Tibial artery (tissue), 4 donors: ENCODE measurements at regions not wholly inside any gene's neighbourhood (a gene's known extent, or its start where the extent isn't known, plus 50 kb on each side); places are given as distances from the start of the nearest gene placed in this dataset.

ENCODE experiments used
- DNase-seq, 2 donors: peaks; one replicate each; pipeline ENCODE4 v3.0.0-alpha.2; 2019
- H3K27ac ChIP-seq, 2 donors: fragments of 200-600 bp; sonication (generic) in 1 of 2; 1 replicate in 1 of 2; 2 replicates in 1 of 2; pipeline ENCODE4 v1.5.1; 2018 to 2019; ENCODE audit warnings: mild to moderate bottlenecking in 1 of 2
- H3K27me3 ChIP-seq, 2 donors: fragments of 200-600 bp; sonication (generic) in 1 of 2; one replicate each; pipeline versions ENCODE4 v1.5.1 to v1.6.0; 2016 to 2019
- H3K36me3 ChIP-seq, 3 donors: fragments of 200-600 bp; sonication (generic) in 2 of 3; one replicate each; pipeline ENCODE4 v1.5.1; 2016 to 2019; ENCODE audit warnings: mild to moderate bottlenecking in 2 of 3
- H3K4me1 ChIP-seq, 4 donors: fragments of 200-600 bp; sonication (generic) in 2 of 4; 1 replicate in 3 of 4; 2 replicates in 1 of 4; pipeline ENCODE4 v1.5.1; 2016 to 2019
- H3K4me3 ChIP-seq, 2 donors: fragments of 200-600 bp; sonication (generic) in 1 of 2; 1 replicate in 1 of 2; 2 replicates in 1 of 2; pipeline ENCODE4 v1.5.1; 2018 to 2019; ENCODE audit warnings: mild to moderate bottlenecking in 2 of 2
- H3K9me3 ChIP-seq, 3 donors: fragments of 200-600 bp; sonication (generic) in 1 of 3; one replicate each; pipeline ENCODE4 v1.5.1; 2016 to 2019
- CTCF ChIP-seq, 2 experiments: fragments of 200-600 bp in 1 of 2; fragments of 450-650 bp in 1 of 2; IDR thresholded peaks; one replicate each; pipeline ENCODE4 v1.5.1; 2017 to 2019; ENCODE audit warnings: antibody characterized with exemption in 2 of 2, mild to moderate bottlenecking in 1 of 2, moderate library complexity in 1 of 2
- intact Hi-C: fragments of 100-400 bp; cut with DNase I; formaldehyde crosslinking; loops from one replicate; pipeline ENCODE4 v1.15.0; 2023; ENCODE audit warnings: low total_unique reads

GRCh38 chr11:45518833-45519535 lies 146.4 kb downstream of the CHST1 start:
- peaks cover 0 to 4% (median 0%) of the 10 kb centered on the region in 3 donors for H3K9me3 ChIP-seq
- no peak for TF ChIP-seq CTCF (IDR thresholded peaks at IDR 0.05)
- intact Hi-C loops, result no loop called here
- H3K27me3 ChIP-seq, result no peaks in the 10 kb centered on the region
- no peaks in the 10 kb centered on the region for H3K4me1 ChIP-seq
- no peaks in the 10 kb centered on the region for H3K36me3 ChIP-seq
- DNase-seq, result peak in 1 of 2 donors; percentile 17
- no peak overlapping the region for H3K27ac ChIP-seq
- no peak overlapping the region for H3K4me3 ChIP-seq

- H3K27me3 ChIP-seq, result no peaks in the 10 kb centered on the region
- TF ChIP-seq CTCF (IDR thresholded peaks at IDR 0.05), result no peak
- no peaks in the 10 kb centered on the region for H3K36me3 ChIP-seq
- no peak overlapping the region for H3K27ac ChIP-seq
- DNase-seq, result peak in 1 of 2 donors; percentile 35
- no peak overlapping the region for H3K4me3 ChIP-seq
- intact Hi-C loops, result no loop called here
- peaks cover 0 to 4% (median 0%) of the 10 kb centered on the region in 3 donors for H3K9me3 ChIP-seq
- no peaks in the 10 kb centered on the region for H3K4me1 ChIP-seq
These were observed 147.1 kb downstream of the CHST1 start for GRCh38 chr11:45518141-45518832.

- DNase-seq, result peak in 1 of 2 donors; percentile 41
- no peaks in the 10 kb centered on the region for H3K4me1 ChIP-seq
- no peak overlapping the region for H3K4me3 ChIP-seq
- H3K27me3 ChIP-seq, result peaks cover 0 to 5% of the 10 kb centered on the region in 2 donors
- intact Hi-C loops, result no loop called here
- no peaks in the 10 kb centered on the region for H3K9me3 ChIP-seq
- H3K36me3 ChIP-seq, result no peaks in the 10 kb centered on the region
- no peak for TF ChIP-seq CTCF (IDR thresholded peaks at IDR 0.05)
- no peak overlapping the region for H3K27ac ChIP-seq
These were observed 148.2 kb downstream of the CHST1 start for GRCh38 chr11:45517171-45517770.

GRCh38 chr11:45513821-45514340 lies 151.5 kb downstream of the CHST1 start:
- no peak overlapping the region for H3K27ac ChIP-seq
- no peak for TF ChIP-seq CTCF (IDR thresholded peaks at IDR 0.05)
- peak in 1 of 2 donors; percentile 48 for DNase-seq
- H3K27me3 ChIP-seq, result peaks cover 0 to 9% of the 10 kb centered on the region in 2 donors
- intact Hi-C loops, result no loop called here
- no peaks in the 10 kb centered on the region for H3K36me3 ChIP-seq
- no peaks in the 10 kb centered on the region for H3K4me1 ChIP-seq
- no peaks in the 10 kb centered on the region for H3K9me3 ChIP-seq
- H3K4me3 ChIP-seq, result no peak overlapping the region

GRCh38 chr11:45512471-45513148 lies 152.8 kb downstream of the CHST1 start:
- H3K27ac ChIP-seq, result no peak overlapping the region
- peak in 1 of 2 donors; percentile 17 for DNase-seq
- TF ChIP-seq CTCF (IDR thresholded peaks at IDR 0.05), result no peak
- no peaks in the 10 kb centered on the region for H3K9me3 ChIP-seq
- H3K36me3 ChIP-seq, result no peaks in the 10 kb centered on the region
- peaks cover 0 to 19% of the 10 kb centered on the region in 2 donors for H3K27me3 ChIP-seq
- no peak overlapping the region for H3K4me3 ChIP-seq
- intact Hi-C loops, result no loop called here
- no peaks in the 10 kb centered on the region for H3K4me1 ChIP-seq
